A549 (cell line): ENCODE measurements at regions not wholly inside any gene's neighbourhood (a gene's known extent, or its start where the extent isn't known, plus 50 kb on each side); places are given as distances from the start of the nearest gene placed in this dataset.

Experiments
- ATAC-seq, 2 experiments: fragments of 200-7000 bp in 1 of 2; fragments of >200 bp in 1 of 2; cut with Nextera tagmentation in 1 of 2; cut with Tn5 transposase in 1 of 2; 3 replicates each; pipeline versions ENCODE4 v1.8.0 to v1.9.1; 2018 to 2020; ENCODE audit warnings: mild to moderate bottlenecking in 1 of 2, moderate library complexity in 1 of 2
- CTCF ChIA-PET: fragments of 300-600 bp; sonication (Branson Sonifier 250); formaldehyde crosslinking; extraction: SDS; loops from one replicate; lab custom pipeline; 2021; ENCODE audit warnings: antibody characterized with exemption, inconsistent platforms; lab: Yijun Ruan, JAX
- POLR2A ChIA-PET: fragments of 350-600 bp; formaldehyde crosslinking; extraction: SDS; loops from one replicate; lab custom pipeline; 2021; ENCODE audit warnings: antibody characterized with exemption, inconsistent platforms; lab: Yijun Ruan, JAX
- DNase-seq, 2 experiments: peaks; one replicate each; pipeline versions ENCODE4 v3.0.0 to v3.0.0-alpha.2; 2011 to 2016; ENCODE audit warnings: low read depth in 1 of 2, low spot score in 1 of 2
- FAIRE-seq: peaks from 2 replicates; lab custom pipeline; 2011; peaks lifted over from hg19 to GRCh38; lab: Jason Lieb, UNC
- H3K27ac ChIP-seq, 2 experiments: fragments of >200 bp; sonication (Bioruptor Twin); formaldehyde crosslinking; 3 replicates each; pipeline ENCODE4 v1.5.1; 2016 to 2017
- H3K4me1 ChIP-seq: fragments of >200 bp; sonication (Bioruptor Twin); formaldehyde crosslinking; 3 replicates; pipeline ENCODE4 v1.6.1; 2016
- H3K4me2 ChIP-seq: fragments of >200 bp; sonication (Bioruptor Twin); formaldehyde crosslinking; 3 replicates; pipeline ENCODE4 v1.6.1; 2016
- H3K4me3 ChIP-seq: fragments of >200 bp; sonication (Bioruptor Twin); formaldehyde crosslinking; 3 replicates; pipeline ENCODE4 v1.5.1; 2016
- H3K9me3 ChIP-seq: fragments of >200 bp; sonication (Bioruptor Twin); formaldehyde crosslinking; 3 replicates; pipeline ENCODE4 v1.6.1; 2016
- BCL3 ChIP-seq: fragments of >200 bp; sonication (Bioruptor Twin); formaldehyde crosslinking; IDR thresholded peaks from 3 replicates; pipeline ENCODE4 v1.6.1; 2016
- CEBPB ChIP-seq, 2 experiments: fragments of >200 bp in 1 of 2; sonication (Bioruptor Twin) in 1 of 2; formaldehyde crosslinking in 1 of 2; IDR thresholded peaks; 2 replicates each; pipeline ENCODE4 v1.6.1; 2012 to 2016
- CHD2 ChIP-seq: fragments of 150-350 bp; IDR thresholded peaks from 2 replicates; pipeline ENCODE4 v1.6.1; 2014; ENCODE audit warnings: low read length; ENCODE audit not compliant: partially characterized antibody
- CHD4 ChIP-seq: fragments of 200-600 bp; sonication (generic); IDR thresholded peaks from 2 replicates; pipeline ENCODE4 v1.6.1; 2016; ENCODE audit warnings: antibody characterized with exemption, mild to moderate bottlenecking, borderline replicate concordance
- EHF ChIP-seq: fragments of 250-450 bp; sonication (Bioruptor Pico); IDR thresholded peaks from 2 replicates; pipeline ENCODE4 v1.5.0; 2020; ENCODE audit warnings: mild to moderate bottlenecking
- ESRRA ChIP-seq: fragments of 150-350 bp; IDR thresholded peaks from 2 replicates; pipeline ENCODE4 v1.6.1; 2014; ENCODE audit warnings: mild to moderate bottlenecking, low read length, borderline replicate concordance
- FOSB ChIP-seq: fragments of 250-450 bp; sonication (Bioruptor Pico); IDR thresholded peaks from 2 replicates; pipeline ENCODE4 v1.5.0; 2020; ENCODE audit warnings: mild to moderate bottlenecking, moderate library complexity
- FOSL2 ChIP-seq, 2 experiments: fragments of 450-650 bp in 1 of 2; fragments of >200 bp in 1 of 2; sonication (Bioruptor Twin) in 1 of 2; formaldehyde crosslinking; IDR thresholded peaks; 2 replicates each; pipeline versions ENCODE4 v1.5.0 to v1.6.1; 2016 to 2020; ENCODE audit warnings: mild to moderate bottlenecking in 1 of 2, moderate library complexity in 1 of 2
- FOXS1 ChIP-seq: fragments of 250-450 bp; sonication (Bioruptor Pico); IDR thresholded peaks from 2 replicates; pipeline ENCODE4 v1.5.0; 2020; ENCODE audit warnings: mild to moderate bottlenecking, moderate library complexity
- GATA3 ChIP-seq: IDR thresholded peaks from 2 replicates; pipeline ENCODE4 v1.6.1; 2012; ENCODE audit warnings: borderline replicate concordance
- HES2 ChIP-seq: fragments of >200 bp; sonication (Bioruptor Twin); formaldehyde crosslinking; IDR thresholded peaks from 2 replicates; pipeline ENCODE4 v1.6.1; 2016
- HEYL ChIP-seq: fragments of 250-450 bp; sonication (Bioruptor Pico); IDR thresholded peaks from 2 replicates; pipeline ENCODE4 v1.8.0; 2021; ENCODE audit warnings: mild to moderate bottlenecking, moderate library complexity
- HOXA7 ChIP-seq: fragments of 250-450 bp; sonication (Bioruptor Pico); IDR thresholded peaks from 2 replicates; pipeline ENCODE4 v1.5.0; 2020; ENCODE audit warnings: mild to moderate bottlenecking, moderate library complexity
- HOXB13 ChIP-seq: fragments of 250-450 bp; sonication (Bioruptor Pico); IDR thresholded peaks from 2 replicates; pipeline ENCODE4 v1.5.0; 2020; ENCODE audit warnings: low read depth, mild to moderate bottlenecking, moderate library complexity
- JUNB ChIP-seq: fragments of >200 bp; sonication (Bioruptor Twin); formaldehyde crosslinking; IDR thresholded peaks from 2 replicates; pipeline ENCODE4 v1.6.1; 2016
- KDM1A ChIP-seq: fragments of 200-600 bp; sonication (generic); IDR thresholded peaks from 2 replicates; pipeline ENCODE4 v1.6.1; 2016; ENCODE audit warnings: low read depth, mild to moderate bottlenecking
- KDM5A ChIP-seq: fragments of 200-600 bp; sonication (generic); IDR thresholded peaks from 2 replicates; pipeline ENCODE4 v1.6.1; 2016; ENCODE audit warnings: antibody characterized with exemption, mild to moderate bottlenecking
- MAFK ChIP-seq: fragments of 450-650 bp; IDR thresholded peaks from 2 replicates; pipeline ENCODE4 v1.6.1; 2014; ENCODE audit not compliant: partially characterized antibody
- MYC ChIP-seq: IDR thresholded peaks from 2 replicates; pipeline ENCODE4 v1.6.1; 2012; ENCODE audit warnings: mild to moderate bottlenecking, inconsistent platforms, low read length, improper control_type of control experiment, borderline replicate concordance
- NPAS2 ChIP-seq: fragments of 250-450 bp; sonication (Bioruptor Pico); IDR thresholded peaks from 2 replicates; pipeline ENCODE4 v1.8.0; 2022; ENCODE audit warnings: mild to moderate bottlenecking, moderate library complexity, borderline replicate concordance
- NR3C1 ChIP-seq: fragments of >200 bp; sonication (Bioruptor Twin); formaldehyde crosslinking; IDR thresholded peaks from 3 replicates; pipeline ENCODE4 v1.6.1; 2017
- PHF8 ChIP-seq: fragments of 200-600 bp; sonication (generic); IDR thresholded peaks from 2 replicates; pipeline ENCODE4 v1.6.1; 2016; ENCODE audit warnings: low read depth, mild to moderate bottlenecking, antibody characterized with exemption, moderate library complexity, borderline replicate concordance
- POLR2A ChIP-seq: IDR thresholded peaks from 2 replicates; pipeline ENCODE4 v1.6.1; 2012; ENCODE audit warnings: mild to moderate bottlenecking, low read length
- RAD21 ChIP-seq, 2 experiments: fragments of >200 bp in 1 of 2; sonication (Bioruptor Twin) in 1 of 2; formaldehyde crosslinking in 1 of 2; IDR thresholded peaks in 1 of 2; conservative IDR thresholded peaks in 1 of 2; 2 replicates in 1 of 2; 3 replicates in 1 of 2; pipeline ENCODE4 v1.6.1; 2012 to 2018; ENCODE audit warnings: inconsistent platforms in 1 of 2
- RCOR1 ChIP-seq: fragments of 150-350 bp; IDR thresholded peaks from 2 replicates; pipeline ENCODE4 v1.6.1; 2014; ENCODE audit warnings: antibody characterized with exemption, low read length, low read depth
- SREBF2 ChIP-seq: fragments of 450-650 bp; IDR thresholded peaks from 2 replicates; pipeline ENCODE4 v1.6.1; 2014; ENCODE audit warnings: mild to moderate bottlenecking, moderate library complexity
- TFCP2L1 ChIP-seq: fragments of 250-450 bp; sonication (Bioruptor Pico); IDR thresholded peaks from 2 replicates; pipeline ENCODE4 v1.5.0; 2021; ENCODE audit warnings: mild to moderate bottlenecking
- TP53 ChIP-seq: fragments of 250-450 bp; sonication (Bioruptor Pico); IDR thresholded peaks from 2 replicates; pipeline ENCODE4 v1.5.0; 2021; ENCODE audit warnings: mild to moderate bottlenecking, moderate library complexity
- ZFP36 ChIP-seq: fragments of 450-650 bp; IDR thresholded peaks from 2 replicates; pipeline ENCODE4 v1.6.1; 2014; ENCODE audit warnings: borderline replicate concordance; ENCODE audit not compliant: partially characterized antibody
- ZNF302 ChIP-seq: fragments of 250-450 bp; sonication (Bioruptor Pico); IDR thresholded peaks from 2 replicates; pipeline ENCODE4 v1.9.0; 2021; ENCODE audit warnings: inconsistent platforms, mild to moderate bottlenecking, moderate library complexity
- WGBS: methylation state at CpG from one replicate; pipeline ENCODE4 v1.1.6; 2017; ENCODE audit errors: missing lambda C conversion rate; 5-methylcytosine and 5-hydroxymethylcytosine counted together

GRCh38 chr9:32177396-32177795 lies 207.0 kb upstream of the ACO1 start:
- 4% methylated on average over 3 of the region's 3 CpGs for WGBS

GRCh38 chr9:32180597-32180996 lies 203.8 kb upstream of the ACO1 start:
- DNase-seq = no peak
- Histone ChIP-seq H3K9me3 (no peaks in the 10 kb centered on the region), H3K27ac (no peak overlapping the region), H3K4me3 (no peak overlapping the region), H3K4me2 (no peak overlapping the region)
- WGBS = 22% methylated on average over 1 of the region's 1 CpG
- CTCF ChIA-PET = no interaction called here
- no peak for FAIRE-seq
- ATAC-seq = no peak
- TF ChIP-seq CEBPB (IDR thresholded peaks at IDR 0.05) (no peak), HEYL (CRISPR knock-in tag) (no peak), FOSL2 (IDR thresholded peaks at IDR 0.05) (no peak), FOSL2 (CRISPR knock-in tag; IDR thresholded peaks at IDR 0.05) (no peak), HOXA7 (CRISPR knock-in tag) (no peak), MYC (no peak)
- TF ChIP-seq, all 56 proteins: peak for 0
- no peaks in the 10 kb centered on the region for H3K4me1 ChIP-seq
- POLR2A ChIA-PET = no interaction called here

More at GRCh38 chr9:32177396-32177795, 207.0 kb upstream of the ACO1 start:
- no peaks in the 10 kb centered on the region for H3K4me1 ChIP-seq
- no peak overlapping the region for H3K4me3 ChIP-seq
- H3K27ac ChIP-seq = no peak overlapping the region
- no peaks in the 10 kb centered on the region for H3K9me3 ChIP-seq
- no peak overlapping the region for H3K4me2 ChIP-seq
- no peak for DNase-seq
- POLR2A ChIA-PET = no interaction called here
- CTCF ChIA-PET = no interaction called here
- no peak for FAIRE-seq
- TF ChIP-seq ESRRA = no peak
- TF ChIP-seq RCOR1 = no peak
- TF ChIP-seq NPAS2 (CRISPR knock-in tag) = no peak
- no peak for TF ChIP-seq MAFK
- TF ChIP-seq TP53 = no peak
- TF ChIP-seq CHD2 = no peak
- TF ChIP-seq HOXA7 (CRISPR knock-in tag) = no peak
- no peak for TF ChIP-seq ZNF302 (CRISPR knock-in tag)
- no peak for TF ChIP-seq BCL3
- no peak for TF ChIP-seq SREBF2
- TF ChIP-seq FOXS1 (CRISPR knock-in tag) = no peak
- TF ChIP-seq GATA3 = no peak
- no peak for TF ChIP-seq CHD4
- no peak for TF ChIP-seq MYC
- no peak for TF ChIP-seq KDM1A
- TF ChIP-seq KDM5A = no peak
- no peak for TF ChIP-seq RAD21 (conservative IDR thresholded peaks at IDR 0.05 in 1 of 2, IDR thresholded peaks at IDR 0.05 in 1 of 2)
- no peak for TF ChIP-seq JUNB
- TF ChIP-seq FOSB (CRISPR knock-in tag) = no peak
- TF ChIP-seq HES2 = no peak
- ATAC-seq = no peak

- CTCF ChIA-PET = interaction anchor here (1.2 kb wide), 1 partner anchor 10 kb away, joined by 6 read pairs; no protein-coding TSS in a partner anchor
- FAIRE-seq = no peak
Measured at GRCh38 chr9:32200241-32200640, 184.2 kb upstream of the ACO1 start.

More at GRCh38 chr9:32200241-32200640, 184.2 kb upstream of the ACO1 start:
- Histone ChIP-seq H3K9me3 (no peaks in the 10 kb centered on the region), H3K4me1 (no peaks in the 10 kb centered on the region), H3K27ac (no peak overlapping the region), H3K4me3 (no peak overlapping the region), H3K4me2 (no peak overlapping the region)
- DNase-seq (no peak), ATAC-seq (no peak)
- TF ChIP-seq CHD2 = no peak
- no peak for TF ChIP-seq NR3C1
- no peak for TF ChIP-seq ZFP36
- no peak for TF ChIP-seq TFCP2L1 (CRISPR knock-in tag)
- no peak for TF ChIP-seq POLR2A
- no peak for TF ChIP-seq EHF (CRISPR knock-in tag)
- TF ChIP-seq HOXB13 (CRISPR knock-in tag) = no peak
- TF ChIP-seq PHF8 = no peak
- POLR2A ChIA-PET = no interaction called here
